Fibroblast of lung (primary cell): ENCODE measurements at regions not wholly inside any gene's neighbourhood (a gene's known extent, or its start where the extent isn't known, plus 50 kb on each side); places are given as distances from the start of the nearest gene placed in this dataset.

ENCODE experiments used
- CTCF ChIP-seq, 2 donors: IDR thresholded peaks in 1 of 2; conservative IDR thresholded peaks in 1 of 2; 1 replicate in 1 of 2; 2 replicates in 1 of 2; pipeline ENCODE4 v1.5.1; 2011 to 2012; ENCODE audit warnings: low read length in 2 of 2, control low read depth in 1 of 2, inconsistent platforms in 1 of 2, low read depth in 1 of 2, mild to moderate bottlenecking in 1 of 2
- EZH2 ChIP-seq: IDR thresholded peaks from 2 replicates; pipeline ENCODE4 v1.5.1; 2012; ENCODE audit warnings: low read length, control low read depth, mild to moderate bottlenecking; ENCODE audit errors: missing control alignments

- no peak for TF ChIP-seq CTCF (conservative IDR thresholded peaks at IDR 0.05 in 1 of 2, IDR thresholded peaks at IDR 0.05 in 1 of 2; ENCODE audit: low read depth in 1 of 2, low read length in 2 of 2)
- TF ChIP-seq EZH2 = no peak
Observed at GRCh38 chr4:14614840-14615239, 387.4 kb upstream of the CPEB2 start.
